Lower leg skin (tissue), 3 donors: ENCODE measurements at regions not wholly inside any gene's neighbourhood (a gene's known extent, or its start where the extent isn't known, plus 50 kb on each side); places are given as distances from the start of the nearest gene placed in this dataset.

Experiments used
- CTCF ChIP-seq, 3 donors: fragments of 450-650 bp; IDR thresholded peaks; one replicate each; pipeline ENCODE4 v1.5.1; 2016; ENCODE audit warnings: antibody characterized with exemption in 3 of 3, mild to moderate bottlenecking in 3 of 3, moderate library complexity in 2 of 3
- POLR2A ChIP-seq, 2 donors: fragments of 450-650 bp; IDR thresholded peaks; one replicate each; pipeline ENCODE4 v1.6.1; 2016 to 2017; ENCODE audit warnings: antibody characterized with exemption in 2 of 2, mild to moderate bottlenecking in 1 of 2, moderate library complexity in 1 of 2

DNA sequence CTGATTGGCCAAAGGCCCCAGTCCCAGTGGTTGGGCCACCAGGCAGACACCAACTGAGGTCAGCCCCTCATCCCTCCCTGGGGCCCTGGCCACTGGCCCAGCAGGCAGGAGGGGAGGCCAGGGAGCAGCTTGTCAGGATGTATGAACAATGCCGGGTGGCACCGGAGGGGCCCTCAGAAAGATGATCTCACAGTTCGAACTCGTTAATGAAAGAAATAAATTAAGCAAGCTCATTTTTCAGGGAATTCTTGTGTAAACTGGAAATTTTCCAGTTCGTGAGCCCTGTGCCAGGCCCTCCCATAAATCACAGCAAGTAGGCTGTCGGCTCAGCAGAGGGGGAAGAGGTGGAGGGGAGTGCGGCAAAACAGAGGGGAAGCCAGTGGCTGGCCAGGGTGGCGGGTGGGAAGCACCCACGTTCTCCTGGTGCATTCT, 177.0 kb upstream of the VASH1 start:
- TF ChIP-seq POLR2A (IDR thresholded peaks at IDR 0.05) = no peak
- TF ChIP-seq CTCF (IDR thresholded peaks at IDR 0.05) = no peak
